Transverse colon (tissue), 4 donors: ENCODE measurements at regions not wholly inside any gene's neighbourhood (a gene's known extent, or its start where the extent isn't known, plus 50 kb on each side); places are given as distances from the start of the nearest gene placed in this dataset.

ENCODE experiments used
- DNase-seq: peaks from one replicate; pipeline ENCODE4 v3.0.0-alpha.2; 2019
- H3K27ac ChIP-seq, 4 donors: fragments of 200-600 bp; sonication (generic); 2 replicates each; pipeline ENCODE4 v1.5.1; 2016 to 2018; ENCODE audit warnings: inconsistent platforms in 4 of 4
- H3K27me3 ChIP-seq: fragments of 200-600 bp; sonication (generic); 2 replicates; pipeline ENCODE4 v1.5.1; 2017; ENCODE audit warnings: inconsistent platforms
- H3K36me3 ChIP-seq, 4 donors: fragments of 200-600 bp; sonication (generic); 2 replicates each; pipeline ENCODE4 v1.5.1; 2017 to 2019; ENCODE audit warnings: inconsistent platforms in 4 of 4
- H3K4me1 ChIP-seq, 4 donors: fragments of 200-600 bp; sonication (generic); 2 replicates each; pipeline ENCODE4 v1.5.1; 2017 to 2020; ENCODE audit warnings: inconsistent platforms in 4 of 4
- H3K4me3 ChIP-seq, 4 donors: fragments of 200-600 bp; sonication (generic); 1 replicate in 1 of 4; 2 replicates in 3 of 4; pipeline versions ENCODE4 v1.5.1 to v1.6.1; 2017 to 2019; ENCODE audit warnings: inconsistent platforms in 4 of 4
- H3K9me3 ChIP-seq, 2 donors: fragments of 200-600 bp; sonication (generic); 2 replicates each; pipeline ENCODE4 v1.5.1; 2017 to 2019; ENCODE audit warnings: inconsistent platforms in 2 of 2
- CTCF ChIP-seq, 5 experiments: fragments of 200-600 bp in 3 of 5; fragments of 450-650 bp in 2 of 5; sonication (generic) in 3 of 5; IDR thresholded peaks; 1 replicate in 2 of 5; 2 replicates in 3 of 5; pipeline ENCODE4 v1.5.1; 2016 to 2017; ENCODE audit warnings: antibody characterized with exemption in 5 of 5, inconsistent platforms in 3 of 5, mild to moderate bottlenecking in 2 of 5, moderate library complexity in 1 of 5
- EP300 ChIP-seq: sonication (generic); formaldehyde crosslinking; IDR thresholded peaks from one replicate; pipeline ENCODE4 v1.6.1; 2017; ENCODE audit warnings: antibody characterized with exemption, low read depth
- POLR2A ChIP-seq: fragments of 450-650 bp; IDR thresholded peaks from one replicate; pipeline ENCODE4 v1.6.1; 2016; ENCODE audit warnings: antibody characterized with exemption, mild to moderate bottlenecking, moderate library complexity
- POLR2AphosphoS5 ChIP-seq, 3 donors: sonication (generic); formaldehyde crosslinking; IDR thresholded peaks; one replicate each; pipeline ENCODE4 v1.6.1; 2016; ENCODE audit warnings: antibody characterized with exemption in 3 of 3
- WGBS, 2 donors: methylation state at CpG; one replicate each; pipeline ENCODE4 v1.1.5; 2018; ENCODE audit warnings: low coverage in 1 of 2; 5-methylcytosine and 5-hydroxymethylcytosine counted together
- in situ Hi-C, 4 donors: fragments of 200-750 bp; cut with MboI; loops; one replicate each; pipeline versions ENCODE4 v1.15.0 to v1.15.1; 2017; ENCODE audit warnings: low sequenced_read_pairs in 3 of 4, low pct_ligation_motif_present in 1 of 4, low pct_unique_long_range_greater_than_20kb in 1 of 4
- intact Hi-C: fragments of 100-400 bp; cut with DNase I; formaldehyde crosslinking; loops from one replicate; pipeline ENCODE4 v1.15.1; 2023; ENCODE audit warnings: low total_unique reads

DNA sequence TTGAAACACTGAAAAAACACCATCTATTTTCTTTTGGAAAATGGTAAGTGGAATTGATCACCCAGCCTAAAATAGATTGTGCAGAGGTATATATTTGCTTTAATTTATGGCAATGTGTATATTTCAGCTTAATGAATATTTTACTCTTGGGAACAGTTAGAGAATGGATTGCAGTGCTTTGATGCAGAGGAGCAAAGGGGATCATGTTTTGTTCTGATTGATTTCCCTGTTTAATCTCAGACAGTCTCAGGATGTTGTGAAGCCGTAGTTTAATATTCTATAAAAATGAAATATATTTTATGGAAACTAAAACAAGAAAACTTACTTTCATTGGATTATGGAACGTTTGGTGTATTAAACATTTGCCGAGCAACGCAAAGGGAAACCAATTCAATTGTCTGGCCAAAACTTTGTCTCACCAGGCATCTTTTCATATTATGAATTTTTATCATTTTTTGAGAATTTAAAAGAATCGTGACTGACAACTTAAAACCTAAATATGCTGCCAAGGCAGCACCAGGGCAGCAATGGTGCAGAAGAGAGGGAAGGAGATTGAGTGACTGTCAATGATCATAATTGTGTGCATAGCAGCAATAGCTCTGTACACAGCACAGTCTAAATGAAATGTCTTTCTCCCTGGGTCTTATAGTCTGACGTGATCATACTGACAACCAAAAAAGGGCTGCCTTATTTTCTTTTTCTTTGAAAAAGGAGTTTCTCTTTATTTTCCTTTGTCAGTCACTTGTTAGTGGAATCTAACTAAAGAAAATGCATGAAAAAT, 105.5 kb upstream of the EPHA7 start:
- H3K4me1 ChIP-seq, result no peaks in the 10 kb centered on the region
- no peaks in the 10 kb centered on the region for H3K36me3 ChIP-seq
- H3K4me3 ChIP-seq, result no peak overlapping the region
- TF ChIP-seq CTCF (IDR thresholded peaks at IDR 0.05) (no peak), POLR2A (no peak)
- H3K9me3 ChIP-seq, result no peaks in the 10 kb centered on the region
- H3K27me3 ChIP-seq, result no peaks in the 10 kb centered on the region
- H3K27ac ChIP-seq, result no peak overlapping the region
- DNase-seq, result no peak
- in situ Hi-C loops (no loop called here), intact Hi-C loops (loop anchor here (1.0 kb wide), 1 partner anchor 13 kb away; no protein-coding TSS in a partner anchor)
- 75 to 84% methylated on average over 6 of the region's 6 CpGs for WGBS, 2 donors

GRCh38 chr6:93523365-93523764, 104.0 kb upstream of the EPHA7 start:
- TF ChIP-seq POLR2AphosphoS5 (IDR thresholded peaks at IDR 0.05) (no peak), POLR2A (no peak), CTCF (IDR thresholded peaks at IDR 0.05) (no peak), EP300 (no peak)
- Histone ChIP-seq H3K4me1 (no peaks in the 10 kb centered on the region), H3K36me3 (no peaks in the 10 kb centered on the region), H3K27ac (no peak overlapping the region), H3K27me3 (no peaks in the 10 kb centered on the region), H3K9me3 (no peaks in the 10 kb centered on the region), H3K4me3 (no peak overlapping the region)
- no peak for DNase-seq
- WGBS, 2 donors, result 54 to 82% methylated on average over 1 of the region's 1 CpG
- in situ Hi-C loops (no loop called here), intact Hi-C loops (no loop called here)

- Histone ChIP-seq H3K4me3 (no peak overlapping the region), H3K9me3 (no peaks in the 10 kb centered on the region), H3K36me3 (no peaks in the 10 kb centered on the region), H3K4me1 (no peaks in the 10 kb centered on the region), H3K27ac (no peak overlapping the region), H3K27me3 (no peaks in the 10 kb centered on the region)
- in situ Hi-C loops, result no loop called here
- TF ChIP-seq CTCF (IDR thresholded peaks at IDR 0.05), result no peak
- TF ChIP-seq EP300, result no peak
- no peak for TF ChIP-seq POLR2A
- no peak for TF ChIP-seq POLR2AphosphoS5 (IDR thresholded peaks at IDR 0.05)
- WGBS, 2 donors, result 60 to 69% methylated on average over 2 of the region's 2 CpGs
- no peak for DNase-seq
- intact Hi-C loops, result no loop called here
These were observed 97.1 kb upstream of the EPHA7 start for GRCh38 chr6:93516441-93516840.

DNA sequence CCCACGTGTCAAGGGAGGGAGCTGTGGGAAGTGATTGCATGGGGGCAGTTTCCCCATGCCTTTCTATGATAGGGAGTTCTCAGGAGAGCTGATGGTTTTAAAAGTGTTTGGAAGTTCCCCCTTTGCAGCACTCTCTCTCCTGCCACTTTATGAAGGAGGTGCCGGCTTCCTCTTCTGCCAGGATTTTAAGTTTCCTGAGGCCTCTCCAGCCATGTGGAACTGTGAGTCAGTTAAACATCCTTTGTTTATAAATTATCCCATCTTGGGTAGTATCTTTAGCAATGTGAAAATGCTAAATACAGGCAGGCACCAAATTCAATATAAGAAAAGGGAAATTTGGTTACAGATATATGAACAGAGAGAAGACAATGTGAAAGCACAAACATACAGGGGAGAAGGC, 96.4 kb upstream of the EPHA7 start:
- TF ChIP-seq POLR2A (no peak), EP300 (no peak), CTCF (IDR thresholded peaks at IDR 0.05) (no peak), POLR2AphosphoS5 (IDR thresholded peaks at IDR 0.05) (no peak)
- Histone ChIP-seq H3K4me1 (no peaks in the 10 kb centered on the region), H3K27me3 (no peaks in the 10 kb centered on the region), H3K27ac (no peak overlapping the region), H3K9me3 (no peaks in the 10 kb centered on the region), H3K4me3 (no peak overlapping the region), H3K36me3 (no peaks in the 10 kb centered on the region)
- in situ Hi-C loops (no loop called here), intact Hi-C loops (no loop called here)
- DNase-seq, result no peak
- WGBS, 2 donors, result 47% methylated on average over 2 of the region's 2 CpGs; no CpG with 5 or more reads in 1 of the 2 donors
